GM18907 (cell line): ENCODE measurements at regions not wholly inside any gene's neighbourhood (a gene's known extent, or its start where the extent isn't known, plus 50 kb on each side); places are given as distances from the start of the nearest gene placed in this dataset.

Experiments
- ATAC-seq: cut with Tn5 transposase; IDR thresholded peaks from one replicate; pipeline ENCODE4 v1.9.1; 2021; ENCODE audit warnings: mild to moderate bottlenecking, moderate library complexity; ENCODE audit not compliant: unreplicated experiment

GRCh38 chr1:47551971-47552528 lies 114.2 kb downstream of the FOXD2 start:
- ATAC-seq: no peak

DNA sequence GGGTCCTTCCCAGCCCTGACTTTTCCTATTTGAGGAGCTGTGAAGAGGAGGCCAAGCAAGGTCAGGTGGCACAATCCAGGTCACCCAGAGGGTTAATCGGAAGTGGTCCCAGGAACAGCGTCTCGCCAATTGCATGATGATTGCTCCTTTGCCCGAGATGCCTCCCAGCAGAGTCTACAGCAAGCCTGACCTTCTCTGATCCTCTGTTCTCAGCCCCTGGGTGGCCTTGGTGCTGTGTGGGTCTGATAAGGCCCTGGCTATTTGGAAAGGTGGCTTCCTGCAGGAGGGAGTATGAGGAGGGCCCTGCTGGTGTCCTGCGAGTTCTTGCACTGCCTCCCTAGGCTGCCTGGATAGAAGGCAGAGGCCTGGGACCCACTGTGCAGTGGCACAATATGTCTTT lies 116.2 kb downstream of the FOXD2 start:
- no peak for ATAC-seq

GRCh38 chr1:47554901-47555300 lies 117.1 kb downstream of the FOXD2 start:
- no peak for ATAC-seq

DNA sequence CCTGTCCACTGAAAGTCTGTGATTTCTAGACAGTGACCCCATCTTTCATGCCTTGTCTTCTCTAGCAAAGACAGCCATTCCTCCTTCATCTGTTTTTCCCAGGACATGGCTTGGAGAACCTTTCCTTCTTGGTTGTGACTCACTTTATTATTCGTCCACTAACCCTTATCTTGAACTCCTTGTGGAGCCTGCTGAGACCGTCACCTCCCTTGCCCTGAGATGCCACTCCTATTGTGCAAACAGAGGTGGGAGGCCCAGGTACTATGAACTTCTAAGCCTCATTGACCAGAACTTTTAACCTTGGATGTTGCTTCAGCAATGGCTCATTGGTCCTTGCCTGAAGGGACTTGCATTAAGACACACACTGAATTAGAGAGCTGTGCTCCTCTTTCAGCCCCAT lies 117.5 kb downstream of the FOXD2 start:
- no peak for ATAC-seq

GRCh38 chr1:47555841-47556560 lies 118.2 kb downstream of the FOXD2 start:
- no peak for ATAC-seq

DNA sequence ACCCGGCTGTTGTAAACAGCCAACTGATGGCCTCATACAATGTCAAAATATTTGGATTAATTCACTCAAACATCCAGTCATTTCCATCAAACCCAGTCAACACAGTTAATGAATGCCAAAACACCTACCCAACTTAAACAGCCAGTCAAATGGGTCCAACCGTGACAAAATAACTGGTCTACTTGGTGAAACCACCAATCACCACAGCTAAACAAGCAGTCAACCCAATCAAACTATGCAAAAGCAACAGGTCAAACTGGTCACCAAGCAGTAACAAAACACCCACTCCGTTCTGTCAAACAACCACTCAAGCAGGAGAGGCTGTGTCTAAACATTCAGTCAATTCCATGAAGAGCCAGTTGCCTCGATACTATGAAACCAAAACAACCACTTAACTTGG lies 119.2 kb downstream of the FOXD2 start:
- no peak for ATAC-seq

- no peak for ATAC-seq
Measured at GRCh38 chr1:47558601-47559593, 121.1 kb downstream of the FOXD2 start.

GRCh38 chr1:47559944-47560695 lies 122.3 kb downstream of the FOXD2 start:
- no peak for ATAC-seq

GRCh38 chr1:47561523-47562007 lies 123.7 kb downstream of the FOXD2 start:
- no peak for ATAC-seq

DNA sequence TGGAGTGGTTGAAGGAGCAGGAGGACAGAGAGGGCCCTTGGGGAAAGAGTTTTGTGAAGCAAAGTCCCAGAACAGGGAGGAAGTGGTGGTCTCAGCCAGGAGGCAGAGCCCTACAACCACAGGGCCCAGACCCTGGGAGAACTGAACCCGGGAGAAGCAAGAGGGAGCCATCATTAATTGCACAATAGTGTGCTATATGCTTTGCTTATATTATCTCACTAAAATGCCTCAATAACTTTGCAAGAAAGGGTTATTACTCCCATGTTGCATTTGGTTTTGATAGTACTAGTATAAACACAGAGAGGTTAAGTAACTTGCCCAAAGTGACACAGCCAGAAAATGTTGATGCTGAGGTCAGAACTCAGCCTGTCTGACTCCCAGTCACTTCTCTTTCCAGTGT lies 124.3 kb downstream of the FOXD2 start:
- ATAC-seq: no peak

- ATAC-seq: no peak
Measured at GRCh38 chr1:47562799-47563198, 125.0 kb downstream of the FOXD2 start.

DNA sequence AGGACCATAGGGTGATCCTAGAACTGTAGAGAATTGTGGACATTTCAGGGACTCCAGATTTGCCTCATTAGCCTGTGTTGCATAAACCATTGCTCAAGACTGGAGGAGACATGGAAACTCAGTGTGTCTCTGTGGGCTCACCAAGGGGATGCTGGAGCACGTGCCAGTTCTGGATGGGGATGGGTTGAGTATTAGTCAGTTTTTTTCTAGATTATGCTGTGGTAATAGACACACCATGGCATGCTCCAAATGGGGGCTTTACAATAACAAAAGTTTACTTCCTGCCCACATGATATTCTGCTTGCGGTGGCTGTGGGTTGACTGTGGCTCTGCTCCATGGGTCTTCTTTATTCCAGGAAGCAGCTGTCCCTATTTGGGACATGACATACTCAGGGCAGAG lies 125.4 kb downstream of the FOXD2 start:
- no peak for ATAC-seq

- no peak for ATAC-seq
Measured at GRCh38 chr1:47564570-47564969, 126.7 kb downstream of the FOXD2 start.

DNA sequence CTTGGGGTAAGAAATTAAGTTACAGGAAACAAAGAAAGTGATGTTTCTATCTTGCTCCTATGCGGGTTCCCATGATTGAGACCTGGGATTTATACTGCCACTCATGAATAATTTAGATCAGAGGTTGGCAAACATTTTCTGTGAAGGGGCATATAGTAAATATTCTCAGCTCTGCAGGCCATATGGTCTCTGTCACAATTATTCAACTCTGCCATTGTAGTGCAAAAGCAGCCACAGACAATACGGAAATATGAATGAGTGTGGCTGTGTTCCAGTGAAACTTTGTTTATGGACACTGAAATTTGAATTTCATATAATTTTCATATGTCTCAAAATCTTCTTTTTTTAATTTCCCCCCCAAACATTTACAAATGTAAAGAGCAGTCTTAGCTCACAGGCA lies 127.2 kb downstream of the FOXD2 start:
- ATAC-seq: no peak

GRCh38 chr1:47565676-47566075 lies 127.8 kb downstream of the FOXD2 start:
- no peak for ATAC-seq

- ATAC-seq: no peak
Measured at GRCh38 chr1:47568763-47569162, 130.9 kb downstream of the FOXD2 start.

DNA sequence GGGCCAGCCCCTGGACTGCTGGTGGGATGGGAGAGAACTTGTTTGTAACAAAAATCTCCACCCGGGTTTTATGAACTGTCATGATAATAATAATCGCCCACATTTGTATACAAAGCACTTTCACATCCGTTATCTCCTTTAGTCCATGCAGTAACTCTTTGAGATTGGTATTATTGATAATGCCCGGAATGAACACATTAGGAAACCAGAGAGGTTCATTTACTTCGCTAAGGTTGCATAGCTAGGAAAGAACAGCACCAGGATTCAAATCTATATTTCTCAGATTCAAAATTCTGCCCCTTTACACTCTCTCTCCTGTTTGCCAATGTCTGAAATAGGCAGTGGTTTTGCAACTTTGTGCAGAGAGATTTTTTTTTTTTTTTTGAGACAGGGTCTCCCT lies 131.4 kb downstream of the FOXD2 start:
- no peak for ATAC-seq

- ATAC-seq: no peak
Measured at GRCh38 chr1:47569681-47570470, 132.0 kb downstream of the FOXD2 start.

- ATAC-seq: no peak
Measured at GRCh38 chr1:47571161-47571560, 133.3 kb downstream of the FOXD2 start.

- ATAC-seq: no peak
Measured at GRCh38 chr1:47571952-47572351, 134.1 kb downstream of the FOXD2 start.
